Memory B cell (primary cell): ENCODE measurements at regions not wholly inside any gene's neighbourhood (a gene's known extent, or its start where the extent isn't known, plus 50 kb on each side); places are given as distances from the start of the nearest gene placed in this dataset.
A peak's percentile ranks its signal among the peaks of the same experiment; 100 is the strongest.

Experiments
- ATAC-seq: fragments of 150-1000 bp; cut with Tn5 transposase; 2 replicates; pipeline ENCODE4 v1.10.0; 2021; ENCODE audit warnings: low read depth, mild to moderate bottlenecking, moderate library complexity
- DNase-seq, 2 donors: peaks; one replicate each; pipeline ENCODE4 v3.0.0; 2022; ENCODE audit warnings: low spot score in 2 of 2
- H3K27ac Mint-ChIP-seq: one replicate; pipeline ENCODE4 v1.8.0; 2022; ENCODE audit warnings: mild to moderate bottlenecking, moderate library complexity, mixed read lengths
- H3K27me3 Mint-ChIP-seq: one replicate; pipeline ENCODE4 v1.8.0; 2022; ENCODE audit warnings: mixed read lengths
- H3K36me3 Mint-ChIP-seq: one replicate; pipeline ENCODE4 v1.8.0; 2022; ENCODE audit warnings: mild to moderate bottlenecking, mixed read lengths
- H3K4me1 Mint-ChIP-seq: one replicate; pipeline ENCODE4 v1.8.0; 2022; ENCODE audit warnings: mixed read lengths
- H3K4me3 Mint-ChIP-seq: one replicate; pipeline ENCODE4 v1.8.0; 2022; ENCODE audit warnings: mild to moderate bottlenecking, moderate library complexity, mixed read lengths
- H3K9me3 Mint-ChIP-seq: one replicate; pipeline ENCODE4 v1.8.0; 2022; ENCODE audit warnings: mixed read lengths

DNA sequence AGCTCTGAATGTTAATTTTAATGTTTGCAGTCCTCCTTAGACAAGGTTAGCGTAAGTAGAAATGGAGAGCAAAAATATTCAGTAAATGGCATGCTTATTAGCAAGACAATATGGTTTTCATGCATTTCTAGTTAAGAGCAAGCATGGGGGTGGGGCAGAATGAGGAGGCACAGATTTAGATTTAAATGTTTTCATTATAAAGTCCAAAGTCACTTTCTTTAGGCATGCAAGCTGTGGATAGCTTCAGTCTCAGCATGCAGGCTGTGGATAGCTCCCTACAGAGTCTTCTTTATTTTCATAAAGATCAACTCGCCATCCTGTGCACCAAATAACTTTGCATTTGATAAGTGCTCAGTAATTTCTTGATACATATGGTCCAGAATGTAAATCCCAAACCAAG lies 1294.5 kb upstream of the ADGRL2 start:
- peaks cover 1% of the 10 kb centered on the region for H3K9me3 Mint-ChIP-seq
- H3K4me3 Mint-ChIP-seq: no peak overlapping the region
- H3K36me3 Mint-ChIP-seq: no peaks in the 10 kb centered on the region
- no peak for DNase-seq
- no peak for ATAC-seq
- no peaks in the 10 kb centered on the region for H3K27me3 Mint-ChIP-seq
- H3K27ac Mint-ChIP-seq: no peak overlapping the region
- peaks cover 2% of the 10 kb centered on the region for H3K4me1 Mint-ChIP-seq

DNA sequence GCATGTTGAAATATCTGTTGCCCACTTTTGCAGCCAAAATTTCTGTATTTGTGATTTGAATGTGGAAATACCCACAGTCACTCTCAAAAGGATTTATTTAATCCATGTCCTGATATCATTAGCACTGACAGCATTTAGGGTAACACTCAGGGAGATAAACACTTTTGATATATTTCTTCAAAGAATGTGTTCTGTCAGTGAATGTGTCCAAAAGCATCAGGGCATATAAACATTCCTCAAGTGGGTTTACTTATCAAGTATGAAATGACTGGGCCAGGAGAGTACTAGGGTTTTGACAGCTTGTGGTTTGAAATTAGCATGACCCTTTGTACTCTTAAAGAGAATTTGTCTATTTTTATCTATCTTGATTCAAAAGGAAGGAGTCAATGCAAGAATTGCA lies 1302.1 kb upstream of the ADGRL2 start:
- no peak overlapping the region for H3K4me3 Mint-ChIP-seq
- DNase-seq: no peak
- H3K27ac Mint-ChIP-seq: no peak overlapping the region
- no peaks in the 10 kb centered on the region for H3K4me1 Mint-ChIP-seq
- H3K9me3 Mint-ChIP-seq: peaks cover 2% of the 10 kb centered on the region
- no peaks in the 10 kb centered on the region for H3K27me3 Mint-ChIP-seq
- no peaks in the 10 kb centered on the region for H3K36me3 Mint-ChIP-seq
- ATAC-seq: no peak

DNA sequence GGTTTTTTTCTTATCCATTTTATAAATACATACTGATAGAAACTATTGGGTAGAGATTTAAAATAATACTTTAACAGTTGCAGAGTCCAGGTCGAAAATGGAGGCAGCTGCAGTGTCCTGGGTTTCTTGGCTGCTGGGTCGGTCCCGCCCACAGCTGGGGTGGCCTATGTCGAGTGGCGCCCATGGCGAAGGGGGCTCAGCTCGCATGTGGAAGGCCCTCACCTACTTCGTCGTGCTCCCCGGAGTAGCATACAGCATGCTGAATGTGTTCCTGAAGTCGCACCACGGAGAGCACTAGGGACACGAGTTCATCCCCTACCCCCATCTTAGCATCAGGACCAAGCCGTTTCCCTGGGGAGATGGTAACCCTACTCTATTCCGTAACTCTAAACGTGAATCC lies 1304.9 kb upstream of the ADGRL2 start:
- no peak for ATAC-seq
- no peaks in the 10 kb centered on the region for H3K27me3 Mint-ChIP-seq
- no peaks in the 10 kb centered on the region for H3K4me1 Mint-ChIP-seq
- no peaks in the 10 kb centered on the region for H3K9me3 Mint-ChIP-seq
- no peak overlapping the region for H3K27ac Mint-ChIP-seq
- no peaks in the 10 kb centered on the region for H3K36me3 Mint-ChIP-seq
- H3K4me3 Mint-ChIP-seq: no peak overlapping the region
- DNase-seq: no peak

DNA sequence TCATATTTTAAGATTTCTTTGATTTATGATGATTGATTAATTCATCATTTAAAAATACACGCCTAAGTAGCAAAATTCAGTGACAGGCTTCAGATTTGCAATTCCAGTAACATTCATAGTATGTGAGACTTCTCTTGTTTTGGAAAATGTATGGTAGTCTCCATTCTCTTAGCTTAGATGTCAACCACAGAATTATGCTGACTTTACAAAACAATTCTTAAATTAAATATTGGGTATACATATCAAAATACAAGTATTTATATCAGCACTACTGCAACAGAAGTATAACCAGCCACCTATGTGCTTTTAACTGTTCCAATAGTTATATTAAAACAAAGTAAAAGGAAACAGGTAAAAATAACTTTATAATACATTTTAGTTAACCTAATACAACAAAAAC lies 1328.6 kb upstream of the ADGRL2 start:
- Mint-ChIP-seq H3K27me3 (no peaks in the 10 kb centered on the region), H3K9me3 (no peaks in the 10 kb centered on the region), H3K36me3 (no peaks in the 10 kb centered on the region), H3K27ac (no peak overlapping the region), H3K4me1 (no peaks in the 10 kb centered on the region), H3K4me3 (no peak overlapping the region)
- no peak for ATAC-seq
- no peak for DNase-seq

DNA sequence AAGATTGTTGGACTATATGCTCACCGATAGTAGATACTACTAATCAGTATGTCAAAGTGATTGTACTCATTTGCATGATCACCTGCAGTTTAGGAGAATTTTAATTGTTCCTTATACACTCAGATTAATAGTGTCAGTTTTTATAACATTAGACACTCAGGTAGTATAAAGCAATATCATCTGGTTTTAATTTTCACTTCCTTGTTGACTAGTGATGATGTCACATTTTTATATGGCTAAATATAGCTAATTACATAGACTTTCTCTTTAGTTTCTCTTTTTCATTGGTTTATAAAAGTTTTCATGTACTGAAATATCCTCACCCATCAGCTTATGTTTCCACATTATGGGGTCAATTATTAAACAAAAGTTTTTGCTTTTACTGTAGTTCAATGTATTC lies 1332.4 kb upstream of the ADGRL2 start:
- H3K4me1 Mint-ChIP-seq: no peaks in the 10 kb centered on the region
- no peaks in the 10 kb centered on the region for H3K9me3 Mint-ChIP-seq
- H3K36me3 Mint-ChIP-seq: no peaks in the 10 kb centered on the region
- ATAC-seq: peak; percentile 70
- no peak for DNase-seq
- H3K27ac Mint-ChIP-seq: no peak overlapping the region
- H3K4me3 Mint-ChIP-seq: no peak overlapping the region
- H3K27me3 Mint-ChIP-seq: no peaks in the 10 kb centered on the region

DNA sequence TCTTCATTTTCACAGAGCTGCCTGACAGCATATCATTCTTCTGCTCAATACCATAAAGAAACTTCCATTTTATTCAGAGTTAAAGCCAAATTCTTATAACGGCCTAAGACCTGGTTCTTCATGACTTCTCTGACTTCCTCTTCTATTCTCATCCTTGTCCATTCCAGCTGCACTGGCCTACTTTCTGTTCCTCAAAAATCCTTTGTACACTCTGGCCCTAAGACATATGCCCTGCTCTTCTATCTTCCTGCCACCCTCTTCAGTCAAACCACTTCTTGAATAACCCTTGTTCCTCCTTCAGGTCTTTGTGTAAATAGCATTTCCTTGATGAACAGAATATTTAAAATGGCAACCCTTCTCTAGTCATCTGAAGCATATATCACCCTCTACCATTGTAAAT lies 1338.7 kb upstream of the ADGRL2 start:
- Mint-ChIP-seq H3K4me3 (no peak overlapping the region), H3K27ac (peak overlapping the region; percentile 2)
- ATAC-seq: peak; percentile 98

DNA sequence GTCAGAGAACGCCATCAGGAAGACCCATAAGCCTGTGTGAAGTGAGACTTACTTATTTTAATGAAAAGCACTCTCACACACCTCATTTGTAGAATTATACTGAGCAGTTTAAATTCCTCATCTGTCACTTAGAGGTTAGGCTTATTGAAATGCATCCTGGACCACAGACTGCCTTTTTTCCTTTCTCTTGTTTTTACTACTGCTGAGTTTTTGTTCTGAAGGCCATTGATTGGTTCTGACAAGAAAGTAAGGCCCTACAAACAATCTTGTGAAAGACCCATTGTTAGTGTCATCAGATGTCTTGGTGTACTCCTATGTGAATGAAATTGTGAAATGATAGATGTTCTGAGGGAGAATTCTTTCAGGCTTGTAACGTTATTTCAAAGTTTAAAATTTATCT lies 1343.3 kb upstream of the ADGRL2 start:
- H3K4me3 Mint-ChIP-seq: no peak overlapping the region
- no peak overlapping the region for H3K27ac Mint-ChIP-seq
- DNase-seq (no peak), ATAC-seq (no peak)
- no peaks in the 10 kb centered on the region for H3K9me3 Mint-ChIP-seq
- no peaks in the 10 kb centered on the region for H3K27me3 Mint-ChIP-seq
- H3K36me3 Mint-ChIP-seq: no peaks in the 10 kb centered on the region
- peaks cover 5% of the 10 kb centered on the region for H3K4me1 Mint-ChIP-seq

More for the DNA sequence above, 1338.7 kb upstream of the ADGRL2 start:
- Mint-ChIP-seq H3K4me1 (peaks cover 5% of the 10 kb centered on the region), H3K27me3 (no peaks in the 10 kb centered on the region), H3K9me3 (no peaks in the 10 kb centered on the region), H3K36me3 (no peaks in the 10 kb centered on the region)
- peak in 1 of 2 donors; percentile 7 for DNase-seq

DNA sequence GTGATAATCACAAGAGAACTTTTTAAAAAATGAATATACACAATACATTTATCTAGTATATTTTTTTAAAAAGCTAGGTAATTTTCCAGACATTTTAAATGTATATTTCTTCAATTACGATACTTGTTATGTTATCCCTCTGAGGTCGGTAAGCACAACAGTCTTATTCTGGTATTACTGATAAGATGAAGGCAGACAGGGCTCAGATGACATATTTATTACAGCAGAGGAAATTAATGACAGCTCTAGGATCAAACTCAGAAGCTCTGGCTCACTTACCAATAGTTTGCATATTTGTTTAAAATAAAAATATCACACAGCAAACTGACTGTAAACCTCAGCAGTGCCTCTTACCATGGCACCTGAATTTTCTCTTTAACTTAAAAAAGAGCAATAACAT lies 1347.0 kb upstream of the ADGRL2 start:
- Mint-ChIP-seq H3K27me3 (no peaks in the 10 kb centered on the region), H3K9me3 (peaks cover 2% of the 10 kb centered on the region), H3K4me1 (no peaks in the 10 kb centered on the region), H3K27ac (no peak overlapping the region), H3K4me3 (no peak overlapping the region), H3K36me3 (no peaks in the 10 kb centered on the region)
- no peak for DNase-seq
- no peak for ATAC-seq

DNA sequence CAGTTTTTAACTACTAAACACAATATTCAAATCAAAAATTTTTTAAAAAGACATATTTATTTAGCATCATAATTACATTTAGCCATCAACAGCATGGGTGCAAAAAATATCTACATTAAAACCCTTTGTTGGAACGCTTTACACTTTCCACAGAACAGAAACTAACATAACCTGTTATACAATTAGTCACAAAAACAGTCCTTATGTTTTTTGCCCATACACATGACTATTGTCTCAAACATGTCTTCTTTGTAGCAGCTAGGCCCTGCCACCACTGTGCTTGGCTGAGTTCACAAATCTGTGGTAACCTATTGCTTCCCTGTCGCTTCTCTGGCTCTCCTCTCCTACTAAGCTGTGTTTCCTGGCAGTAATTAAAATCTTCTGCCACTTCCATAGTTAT lies 1350.0 kb upstream of the ADGRL2 start:
- Mint-ChIP-seq H3K4me1 (no peaks in the 10 kb centered on the region), H3K27ac (no peak overlapping the region), H3K4me3 (no peak overlapping the region), H3K36me3 (no peaks in the 10 kb centered on the region), H3K27me3 (no peaks in the 10 kb centered on the region), H3K9me3 (peaks cover 2% of the 10 kb centered on the region)
- DNase-seq (no peak), ATAC-seq (no peak)

DNA sequence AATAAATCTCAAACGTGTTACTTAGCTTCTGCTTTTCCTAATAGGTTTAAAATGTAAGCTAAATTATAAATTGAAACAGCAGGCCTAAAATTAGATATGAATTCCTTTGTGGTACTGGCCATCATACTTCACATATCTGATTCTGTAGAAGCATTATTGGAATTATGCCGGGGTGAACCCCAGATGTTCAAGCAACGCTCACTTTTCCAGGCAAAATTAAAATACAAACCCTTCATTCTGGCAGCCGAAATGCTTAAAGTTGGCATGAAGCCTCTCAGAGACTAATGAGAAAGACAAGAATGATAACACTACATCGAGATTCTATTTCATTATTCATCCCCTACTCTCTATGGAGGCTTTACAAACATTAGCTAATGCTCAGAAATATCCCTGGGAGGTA lies 1352.7 kb upstream of the ADGRL2 start:
- H3K9me3 Mint-ChIP-seq: peaks cover 2% of the 10 kb centered on the region
- H3K36me3 Mint-ChIP-seq: no peaks in the 10 kb centered on the region
- H3K27me3 Mint-ChIP-seq: no peaks in the 10 kb centered on the region
- ATAC-seq (no peak), DNase-seq (no peak)
- H3K27ac Mint-ChIP-seq: no peak overlapping the region
- H3K4me3 Mint-ChIP-seq: no peak overlapping the region
- no peaks in the 10 kb centered on the region for H3K4me1 Mint-ChIP-seq

DNA sequence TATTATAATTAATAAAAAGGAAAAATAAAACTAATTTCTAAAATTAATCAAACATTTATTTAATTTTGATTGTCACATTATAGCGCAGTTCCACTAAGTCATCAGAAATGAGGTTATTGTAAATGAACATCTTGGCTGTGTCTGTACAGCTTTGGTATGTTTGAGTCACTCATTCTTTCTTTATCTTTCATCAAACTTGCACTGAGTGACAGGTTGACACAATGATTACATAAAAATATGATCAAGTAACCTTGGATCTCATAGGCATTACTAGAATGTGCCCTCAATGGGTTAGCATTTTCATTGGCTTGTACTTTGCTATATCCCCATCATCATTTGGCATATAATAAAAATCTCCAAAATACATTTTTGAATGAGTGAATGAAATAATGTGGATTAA lies 1353.2 kb upstream of the ADGRL2 start:
- Mint-ChIP-seq H3K27me3 (no peaks in the 10 kb centered on the region), H3K4me3 (no peak overlapping the region), H3K9me3 (peaks cover 2% of the 10 kb centered on the region), H3K36me3 (no peaks in the 10 kb centered on the region), H3K27ac (no peak overlapping the region), H3K4me1 (no peaks in the 10 kb centered on the region)
- DNase-seq (no peak), ATAC-seq (no peak)

DNA sequence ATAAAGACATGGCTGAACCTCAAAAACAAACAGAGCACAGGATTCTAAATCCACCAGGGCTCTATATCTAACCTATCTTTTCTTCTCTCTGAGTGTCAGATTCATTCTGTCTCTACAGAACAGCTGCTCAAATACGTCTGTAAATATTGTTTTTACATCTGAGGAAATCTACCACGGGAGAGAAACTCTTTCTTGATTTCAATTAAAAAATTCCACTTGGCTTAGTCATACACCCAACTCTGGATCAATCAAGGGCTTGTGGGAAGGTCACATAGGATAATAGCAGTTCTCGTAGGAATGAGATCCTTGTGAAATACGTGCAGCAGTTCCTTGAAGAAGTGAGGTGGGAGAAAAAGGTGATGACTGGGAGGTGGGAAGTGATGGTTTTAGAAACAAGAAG lies 1355.7 kb upstream of the ADGRL2 start:
- ATAC-seq (no peak), DNase-seq (no peak)
- no peaks in the 10 kb centered on the region for H3K9me3 Mint-ChIP-seq
- no peaks in the 10 kb centered on the region for H3K27me3 Mint-ChIP-seq
- H3K27ac Mint-ChIP-seq: no peak overlapping the region
- H3K4me3 Mint-ChIP-seq: no peak overlapping the region
- no peaks in the 10 kb centered on the region for H3K36me3 Mint-ChIP-seq
- no peaks in the 10 kb centered on the region for H3K4me1 Mint-ChIP-seq

DNA sequence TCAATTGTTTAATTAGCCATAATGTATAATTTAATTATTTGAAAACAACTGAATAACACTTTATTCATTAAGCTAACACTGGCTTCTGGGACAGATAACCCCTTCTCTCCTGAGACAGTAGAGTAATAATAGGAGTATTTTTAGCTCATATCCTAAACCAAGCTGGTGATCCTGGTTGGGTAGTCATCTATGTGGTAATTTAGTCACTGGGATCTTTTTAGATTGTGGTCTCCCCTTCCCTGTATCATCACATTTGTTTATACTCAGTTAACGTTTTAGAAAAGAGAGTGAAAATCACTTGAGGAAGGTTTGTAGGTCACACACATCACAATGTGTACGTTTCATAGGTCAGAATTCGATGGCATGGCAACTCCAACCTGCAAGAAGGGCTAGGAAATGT lies 1356.6 kb upstream of the ADGRL2 start:
- DNase-seq: no peak
- no peaks in the 10 kb centered on the region for H3K27me3 Mint-ChIP-seq
- no peak overlapping the region for H3K27ac Mint-ChIP-seq

DNA sequence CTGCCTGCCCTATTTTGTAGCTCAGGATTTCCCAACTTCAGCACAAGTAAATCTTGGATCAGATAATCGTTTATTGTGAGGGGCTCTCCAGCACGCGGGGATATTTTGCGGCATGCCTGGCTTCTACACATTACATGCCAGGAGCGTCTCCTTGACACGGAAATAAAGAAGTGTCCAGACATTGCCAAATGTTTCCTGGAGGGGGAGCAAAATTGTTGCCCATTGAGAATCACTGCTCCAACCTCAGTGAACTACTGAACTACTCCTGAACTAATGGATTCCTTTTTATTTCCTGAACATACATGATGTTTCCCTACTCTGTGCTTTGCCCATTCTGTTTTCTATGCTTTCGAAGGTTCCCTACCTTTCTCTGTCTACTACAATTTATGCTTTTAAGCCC lies 1359.1 kb upstream of the ADGRL2 start:
- Mint-ChIP-seq H3K4me1 (peaks cover 3% of the 10 kb centered on the region), H3K27me3 (no peaks in the 10 kb centered on the region), H3K36me3 (no peaks in the 10 kb centered on the region), H3K4me3 (no peak overlapping the region), H3K27ac (no peak overlapping the region), H3K9me3 (no peaks in the 10 kb centered on the region)
- ATAC-seq (no peak), DNase-seq (no peak)

More for the DNA sequence above, 1356.6 kb upstream of the ADGRL2 start:
- H3K9me3 Mint-ChIP-seq: no peaks in the 10 kb centered on the region
- ATAC-seq: no peak
- H3K36me3 Mint-ChIP-seq: no peaks in the 10 kb centered on the region
- H3K4me3 Mint-ChIP-seq: no peak overlapping the region
- H3K4me1 Mint-ChIP-seq: peaks cover 3% of the 10 kb centered on the region

DNA sequence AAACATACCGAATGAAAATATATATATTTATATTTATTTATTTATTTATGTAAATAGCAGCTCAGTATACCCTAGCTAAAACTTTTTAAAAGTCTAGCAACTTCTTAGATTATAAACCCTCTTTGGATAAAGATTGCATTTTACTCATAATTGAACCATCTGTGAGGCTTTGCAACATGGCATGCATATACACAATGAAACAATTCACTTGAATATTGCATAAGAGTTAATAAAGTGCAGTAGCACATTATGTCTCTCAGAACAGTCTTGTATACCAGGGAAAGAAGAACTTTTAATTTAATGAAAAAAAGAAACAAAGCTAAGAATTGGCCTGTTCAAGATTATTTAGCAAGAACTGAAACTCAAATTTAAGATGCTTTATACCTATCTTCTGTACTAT lies 1363.9 kb upstream of the ADGRL2 start:
- peaks cover 3% of the 10 kb centered on the region for H3K4me1 Mint-ChIP-seq
- no peak overlapping the region for H3K27ac Mint-ChIP-seq
- H3K36me3 Mint-ChIP-seq: no peaks in the 10 kb centered on the region

DNA sequence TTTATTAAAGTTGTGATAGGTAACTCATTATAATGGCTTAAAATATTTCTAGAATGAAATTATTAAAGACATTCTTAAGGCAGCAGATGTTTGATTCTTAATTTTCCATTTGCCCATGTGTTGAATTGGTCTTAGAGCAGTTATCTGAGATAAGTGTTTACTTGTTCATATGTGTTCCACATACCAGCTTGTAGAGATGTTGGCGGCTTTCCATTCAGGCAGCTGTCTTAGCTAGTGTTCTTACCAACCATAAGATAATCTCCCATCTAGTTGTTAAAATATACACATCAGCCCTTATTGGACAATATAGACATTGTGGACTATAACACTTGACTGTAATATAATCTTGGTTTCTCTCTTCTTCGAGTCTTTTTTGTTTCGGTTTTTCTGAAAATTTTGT lies 1372.9 kb upstream of the ADGRL2 start:
- Mint-ChIP-seq H3K27me3 (no peaks in the 10 kb centered on the region), H3K36me3 (no peaks in the 10 kb centered on the region), H3K27ac (no peak overlapping the region), H3K4me1 (peaks cover 2% of the 10 kb centered on the region), H3K4me3 (no peak overlapping the region), H3K9me3 (peaks cover 3% of the 10 kb centered on the region)
- DNase-seq (no peak), ATAC-seq (no peak)

More for the DNA sequence above, 1363.9 kb upstream of the ADGRL2 start:
- Mint-ChIP-seq H3K27me3 (no peaks in the 10 kb centered on the region), H3K9me3 (no peaks in the 10 kb centered on the region), H3K4me3 (no peak overlapping the region)
- ATAC-seq (no peak), DNase-seq (no peak)
